Trophoblast cell (in vitro differentiated cells and primary cell): ENCODE measurements at regions not wholly inside any gene's neighbourhood (a gene's known extent, or its start where the extent isn't known, plus 50 kb on each side); places are given as distances from the start of the nearest gene placed in this dataset.

Source experiments
- DNase-seq, 2 donors: peaks; one replicate each; pipeline ENCODE4 v3.0.0-alpha.2; 2016
- H2AFZ ChIP-seq: 2 replicates; pipeline ENCODE4 v1.6.1; 2013; ENCODE audit warnings: low read length, moderate library complexity, mild to moderate bottlenecking; ENCODE audit not compliant: insufficient read depth, poor library complexity
- H2AK5ac ChIP-seq: 2 replicates; pipeline ENCODE4 v1.6.1; 2013; ENCODE audit warnings: mild to moderate bottlenecking, low read length
- H2BK120ac ChIP-seq: 2 replicates; pipeline ENCODE4 v1.6.1; 2013; ENCODE audit warnings: low read length, mild to moderate bottlenecking, moderate library complexity; ENCODE audit not compliant: insufficient read depth, poor library complexity
- H2BK12ac ChIP-seq: 2 replicates; pipeline ENCODE4 v1.6.1; 2013; ENCODE audit warnings: mild to moderate bottlenecking, low read length, moderate library complexity
- H2BK5ac ChIP-seq: 2 replicates; pipeline ENCODE4 v1.6.1; 2013; ENCODE audit warnings: low read length, low read depth, moderate library complexity, mild to moderate bottlenecking; ENCODE audit not compliant: poor library complexity
- H3K14ac ChIP-seq: 2 replicates; pipeline ENCODE4 v1.6.1; 2013; ENCODE audit warnings: mild to moderate bottlenecking, low read length
- H3K18ac ChIP-seq: 2 replicates; pipeline ENCODE4 v1.6.1; 2013; ENCODE audit warnings: mild to moderate bottlenecking, low read length
- H3K23ac ChIP-seq: 2 replicates; pipeline ENCODE4 v1.6.1; 2013; ENCODE audit warnings: low read length
- H3K27ac ChIP-seq: 2 replicates; pipeline ENCODE4 v1.5.1; 2013; ENCODE audit warnings: low read depth, mild to moderate bottlenecking, inconsistent platforms, low read length, moderate library complexity
- H3K27me3 ChIP-seq: 2 replicates; pipeline ENCODE4 v1.6.1; 2013; ENCODE audit warnings: inconsistent platforms, mild to moderate bottlenecking, low read length, moderate library complexity; ENCODE audit not compliant: insufficient read depth
- H3K36me3 ChIP-seq, 2 experiments: 1 replicate in 1 of 2; 2 replicates in 1 of 2; pipeline ENCODE4 v1.6.1; 2013; ENCODE audit warnings: low read length in 2 of 2, mild to moderate bottlenecking in 2 of 2, moderate library complexity in 1 of 2; ENCODE audit not compliant: insufficient read depth in 2 of 2, control insufficient read depth in 1 of 2
- H3K4ac ChIP-seq: 2 replicates; pipeline ENCODE4 v1.6.1; 2013; ENCODE audit warnings: low read depth, mild to moderate bottlenecking, low read length, moderate library complexity
- H3K4me1 ChIP-seq, 2 experiments: 1 replicate in 1 of 2; 2 replicates in 1 of 2; pipeline ENCODE4 v1.6.1; 2013; ENCODE audit warnings: low read length in 2 of 2, mild to moderate bottlenecking in 2 of 2, moderate library complexity in 1 of 2; ENCODE audit not compliant: insufficient read depth in 2 of 2, control insufficient read depth in 1 of 2
- H3K4me2 ChIP-seq: 2 replicates; pipeline ENCODE4 v1.6.1; 2013; ENCODE audit warnings: inconsistent platforms, mild to moderate bottlenecking, low read length, moderate library complexity
- H3K4me3 ChIP-seq: 2 replicates; pipeline ENCODE4 v1.5.1; 2013; ENCODE audit warnings: mild to moderate bottlenecking, low read depth, low read length, inconsistent platforms
- H3K79me1 ChIP-seq: one replicate; pipeline ENCODE4 v1.6.1; 2013; ENCODE audit warnings: low read length
- H3K79me2 ChIP-seq: 2 replicates; pipeline ENCODE4 v1.6.1; 2013; ENCODE audit warnings: low read length, mild to moderate bottlenecking; ENCODE audit not compliant: control insufficient read depth, insufficient read depth, poor library complexity
- H3K9ac ChIP-seq: 2 replicates; pipeline ENCODE4 v1.6.1; 2013; ENCODE audit warnings: mild to moderate bottlenecking, low read length
- H3K9me3 ChIP-seq: 2 replicates; pipeline ENCODE4 v1.6.1; 2013; ENCODE audit warnings: low read depth, mild to moderate bottlenecking, control low read depth, inconsistent platforms, low read length; ENCODE audit not compliant: insufficient read depth
- H4K12ac ChIP-seq: 2 replicates; pipeline ENCODE4 v1.6.1; 2013; ENCODE audit warnings: low read depth, mild to moderate bottlenecking, low read length, moderate library complexity
- H4K8ac ChIP-seq: 2 replicates; pipeline ENCODE4 v1.6.1; 2013; ENCODE audit warnings: low read depth, mild to moderate bottlenecking, low read length, moderate library complexity
- H4K91ac ChIP-seq: one replicate; pipeline ENCODE4 v1.6.1; 2013; ENCODE audit warnings: low read depth, mild to moderate bottlenecking, low read length, moderate library complexity
- WGBS: extraction: QIAGEN DNeasy Blood & Tissue Kit; methylation state at CpG from one replicate; pipeline ENCODE4 v1.1.7; 2013; ENCODE audit warnings: missing lambda C conversion rate; ENCODE audit not compliant: insufficient read length, insufficient coverage; ENCODE audit errors: extremely low coverage; 5-methylcytosine and 5-hydroxymethylcytosine counted together

GRCh38 chr10:63866747-63867140, 345.5 kb downstream of the REEP3 start:
- WGBS: no CpG with 5 or more reads among the region's 2 CpGs
- Histone ChIP-seq H3K4me1 (no peaks in the 10 kb centered on the region), H2AFZ (no peak overlapping the region), H3K36me3 (no peaks in the 10 kb centered on the region), H3K9me3 (no peaks in the 10 kb centered on the region), H3K4ac (no peak overlapping the region), H3K18ac (no peak overlapping the region), H4K8ac (peak overlapping the region; percentile 24), H3K9ac (no peak overlapping the region), H2BK5ac (no peak overlapping the region), H3K27me3 (no peaks in the 10 kb centered on the region), H3K79me2 (no peaks in the 10 kb centered on the region), H2BK12ac (no peak overlapping the region), H3K79me1 (no peaks in the 10 kb centered on the region), H4K91ac (no peak overlapping the region), H2BK120ac (no peak overlapping the region), H3K14ac (no peak overlapping the region), H3K4me3 (no peak overlapping the region), H3K4me2 (peak overlapping the region; percentile 54), H3K27ac (no peak overlapping the region), H2AK5ac (no peak overlapping the region), H4K12ac (no peak overlapping the region), H3K23ac (no peak overlapping the region)
- peak in 1 of 2 donors; percentile 23 for DNase-seq

- no peak overlapping the region for H3K27ac ChIP-seq
- no peak overlapping the region for H4K91ac ChIP-seq
- H2AK5ac ChIP-seq: no peak overlapping the region
- no peaks in the 10 kb centered on the region for H3K9me3 ChIP-seq
- no peak overlapping the region for H2BK5ac ChIP-seq
- no peaks in the 10 kb centered on the region for H3K27me3 ChIP-seq
- no peak overlapping the region for H4K12ac ChIP-seq
- no peak overlapping the region for H2BK120ac ChIP-seq
- no peak overlapping the region for H3K18ac ChIP-seq
- H3K4me2 ChIP-seq: no peak overlapping the region
- no peak overlapping the region for H3K14ac ChIP-seq
- no peaks in the 10 kb centered on the region for H3K4me1 ChIP-seq
- H2AFZ ChIP-seq: no peak overlapping the region
- H3K36me3 ChIP-seq: no peaks in the 10 kb centered on the region
- H4K8ac ChIP-seq: no peak overlapping the region
- no peak overlapping the region for H3K9ac ChIP-seq
- no CpG with 5 or more reads among the region's 2 CpGs for WGBS
- no peak overlapping the region for H3K23ac ChIP-seq
- H3K79me1 ChIP-seq: no peaks in the 10 kb centered on the region
- no peak for DNase-seq
- no peak overlapping the region for H2BK12ac ChIP-seq
- H3K4ac ChIP-seq: no peak overlapping the region
- H3K79me2 ChIP-seq: no peaks in the 10 kb centered on the region
- H3K4me3 ChIP-seq: no peak overlapping the region
Observed at GRCh38 chr10:63878428-63878827, 357.2 kb downstream of the REEP3 start.

GRCh38 chr10:63883861-63884260, 362.7 kb downstream of the REEP3 start:
- Histone ChIP-seq H3K27me3 (no peaks in the 10 kb centered on the region), H3K9ac (no peak overlapping the region), H2AFZ (no peak overlapping the region), H3K4me1 (no peaks in the 10 kb centered on the region), H3K4me2 (no peak overlapping the region), H3K79me1 (no peaks in the 10 kb centered on the region), H3K36me3 (no peaks in the 10 kb centered on the region), H2AK5ac (no peak overlapping the region), H3K23ac (no peak overlapping the region), H3K27ac (no peak overlapping the region), H4K91ac (no peak overlapping the region), H3K4me3 (no peak overlapping the region), H2BK12ac (no peak overlapping the region), H4K8ac (no peak overlapping the region), H2BK120ac (no peak overlapping the region), H3K4ac (no peak overlapping the region), H3K9me3 (peaks cover 1% of the 10 kb centered on the region), H2BK5ac (no peak overlapping the region), H3K14ac (no peak overlapping the region), H3K18ac (no peak overlapping the region), H3K79me2 (no peaks in the 10 kb centered on the region), H4K12ac (no peak overlapping the region)
- no peak for DNase-seq
- no CpG with 5 or more reads among the region's 1 CpG for WGBS

- H3K23ac ChIP-seq: no peak overlapping the region
Observed at GRCh38 chr10:63884426-63884825, 363.2 kb downstream of the REEP3 start.

More at GRCh38 chr10:63884426-63884825, 363.2 kb downstream of the REEP3 start:
- H3K79me2 ChIP-seq: no peaks in the 10 kb centered on the region
- H3K18ac ChIP-seq: no peak overlapping the region
- peaks cover 1% of the 10 kb centered on the region for H3K9me3 ChIP-seq
- no peaks in the 10 kb centered on the region for H3K27me3 ChIP-seq
- no peak overlapping the region for H2BK120ac ChIP-seq
- no peak overlapping the region for H2BK12ac ChIP-seq
- no peak overlapping the region for H2BK5ac ChIP-seq
- no peak overlapping the region for H3K27ac ChIP-seq
- no peak overlapping the region for H4K91ac ChIP-seq
- no peak overlapping the region for H3K4me3 ChIP-seq
- no peak overlapping the region for H3K4me2 ChIP-seq
- no peak overlapping the region for H2AK5ac ChIP-seq
- no peak overlapping the region for H4K12ac ChIP-seq
- DNase-seq: no peak
- no peak overlapping the region for H4K8ac ChIP-seq
- no peak overlapping the region for H3K9ac ChIP-seq
- H3K36me3 ChIP-seq: no peaks in the 10 kb centered on the region
- no peak overlapping the region for H3K14ac ChIP-seq
- no CpG with 5 or more reads among the region's 2 CpGs for WGBS
- H3K4me1 ChIP-seq: no peaks in the 10 kb centered on the region
- no peak overlapping the region for H3K4ac ChIP-seq
- H3K79me1 ChIP-seq: no peaks in the 10 kb centered on the region
- no peak overlapping the region for H2AFZ ChIP-seq
